HG02840 (cell line): ENCODE measurements at regions not wholly inside any gene's neighbourhood (a gene's known extent, or its start where the extent isn't known, plus 50 kb on each side); places are given as distances from the start of the nearest gene placed in this dataset.

Experiments used
- ATAC-seq: cut with Tn5 transposase; IDR thresholded peaks from one replicate; pipeline ENCODE4 v1.9.1; 2021; ENCODE audit warnings: mild to moderate bottlenecking, moderate library complexity, moderate number of reproducible peaks; ENCODE audit not compliant: unreplicated experiment, low FRiP score

DNA sequence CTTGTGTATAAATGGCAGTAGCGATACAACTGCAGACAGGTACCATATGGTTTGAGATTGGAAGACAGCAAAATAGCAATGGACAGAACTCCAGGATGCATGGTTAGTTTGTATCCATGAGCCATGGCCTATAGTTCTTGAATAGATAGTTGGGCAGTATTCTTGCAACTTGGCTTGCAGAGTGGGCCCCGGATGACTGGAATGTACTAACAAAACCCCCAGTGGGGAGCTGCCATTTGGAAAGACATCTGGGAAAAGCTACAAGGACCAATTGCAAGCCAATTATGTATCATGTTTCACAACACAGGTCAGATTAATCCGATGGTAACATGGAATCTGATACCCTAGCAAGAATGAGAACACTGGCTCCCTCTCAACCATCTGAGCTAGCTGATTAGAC, 279.6 kb downstream of the RERGL start:
- ATAC-seq, result no peak

DNA sequence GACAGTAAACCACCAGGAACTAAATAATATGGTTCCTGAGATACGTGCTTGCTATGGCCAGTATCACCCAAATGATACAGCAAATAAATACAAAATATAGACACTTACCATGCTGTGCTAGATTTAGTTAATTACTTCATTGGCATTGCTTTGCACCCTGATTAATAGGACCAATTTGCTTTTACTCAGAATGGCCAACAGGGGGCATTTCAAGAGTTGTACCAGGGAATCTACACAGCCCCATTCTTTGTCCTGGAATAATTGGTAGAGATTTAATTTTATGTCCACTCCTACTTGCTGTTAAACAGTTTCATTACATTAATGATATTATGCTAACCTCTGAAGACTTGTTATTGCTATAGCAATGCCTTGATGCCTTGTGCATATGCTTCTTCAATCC, 280.8 kb downstream of the RERGL start:
- ATAC-seq, result no peak

DNA sequence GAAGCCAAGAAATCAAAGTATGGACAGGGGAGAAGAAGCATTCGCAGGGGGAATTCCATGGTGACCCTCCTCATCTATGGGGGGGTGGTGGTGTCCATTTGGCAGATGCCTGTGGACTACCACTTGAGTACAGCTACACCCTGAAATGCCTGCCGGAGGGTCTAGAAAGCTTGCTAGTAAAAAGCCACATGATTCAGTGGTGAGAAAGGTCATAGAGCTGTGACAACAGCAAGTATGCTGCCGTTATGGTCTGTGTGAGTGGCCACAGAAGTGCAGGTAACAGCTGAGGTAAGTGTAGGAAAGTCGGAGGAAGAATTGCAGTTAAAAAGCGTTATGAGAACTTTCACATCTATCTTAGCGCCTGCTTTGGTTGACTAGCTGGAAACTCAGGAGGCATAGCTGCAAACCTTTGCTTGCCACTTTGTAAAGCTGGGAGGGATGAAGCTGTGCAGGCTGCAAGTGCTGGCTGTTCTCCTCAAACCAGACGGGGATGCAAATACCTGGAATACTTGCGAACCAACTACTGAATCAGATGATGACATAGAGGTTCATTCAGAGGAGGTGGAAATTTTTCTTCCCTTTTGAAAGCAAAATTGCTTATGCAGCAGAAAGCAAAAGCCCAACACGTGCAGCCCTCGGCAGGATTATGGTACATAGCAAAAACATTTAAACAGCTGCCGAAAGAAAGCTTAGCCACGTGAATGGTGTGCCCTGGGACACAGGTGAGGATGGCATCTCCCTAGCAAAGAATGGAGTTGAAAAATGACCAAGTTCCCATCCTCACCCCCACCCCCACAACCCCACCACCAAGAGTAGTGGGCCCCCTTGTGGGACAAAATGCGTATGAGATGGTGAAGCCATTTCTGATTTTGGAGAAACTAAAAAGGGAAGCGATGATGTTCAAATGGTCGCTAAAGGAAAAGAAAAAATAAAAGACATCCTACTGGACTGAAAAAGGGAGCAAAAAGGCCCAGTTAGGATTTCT, 287.0 kb downstream of the RERGL start:
- ATAC-seq, result no peak

DNA sequence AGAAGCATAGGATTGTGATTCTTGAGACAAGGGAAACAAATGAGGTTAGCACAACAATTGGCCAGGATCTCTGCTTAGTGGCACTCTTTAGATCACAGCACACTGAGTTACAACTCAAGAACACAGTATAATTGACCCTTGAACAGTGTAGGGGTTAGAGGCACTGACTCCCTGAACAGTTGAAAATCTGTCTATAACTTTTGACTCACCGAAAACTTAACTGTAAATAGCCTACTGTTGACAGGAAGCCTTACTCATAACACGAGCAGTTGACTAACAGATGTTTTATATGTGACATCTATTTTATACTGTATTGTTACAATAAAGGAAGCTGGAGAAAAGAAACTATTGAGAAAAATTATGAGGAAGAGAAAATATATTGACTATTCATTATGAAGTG, 296.1 kb downstream of the RERGL start:
- ATAC-seq, result no peak

DNA sequence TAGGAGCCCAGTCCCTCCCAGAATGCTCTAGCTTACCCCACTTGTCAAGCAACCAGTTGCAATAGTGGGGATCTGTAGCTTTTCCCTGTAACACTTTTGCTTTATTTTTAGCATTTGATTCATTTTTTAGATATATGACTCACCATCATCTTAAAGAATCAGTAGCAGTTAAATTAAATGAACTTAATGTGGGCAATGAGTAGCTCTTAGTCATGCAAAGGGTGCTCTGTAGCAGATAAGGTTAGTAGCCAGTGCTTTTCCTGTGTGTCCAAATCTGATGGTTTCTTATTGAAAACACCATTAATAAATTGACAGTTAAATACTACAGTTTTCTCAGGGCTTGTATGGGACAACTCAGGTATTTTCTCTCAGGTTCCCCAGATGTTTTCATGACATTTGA, 311.8 kb downstream of the RERGL start:
- ATAC-seq, result no peak

DNA sequence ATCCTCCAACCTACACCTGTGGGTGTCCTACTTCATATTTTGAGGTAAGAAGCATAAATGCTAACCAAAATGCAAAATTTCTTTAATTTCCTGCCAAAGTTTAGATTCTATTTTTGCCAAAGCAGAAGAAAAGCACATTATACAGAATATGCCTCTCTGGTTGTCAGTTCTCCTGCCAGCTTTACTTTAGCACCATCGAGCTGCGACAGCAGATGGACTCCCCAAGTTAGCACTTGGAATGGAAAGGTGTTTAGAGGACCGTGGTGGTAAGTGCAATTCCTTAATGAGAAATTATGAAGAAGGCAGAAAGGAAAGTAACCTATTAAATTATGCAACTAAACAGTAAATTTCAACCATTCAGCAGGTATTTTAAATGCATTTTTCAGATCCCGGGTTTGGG, 326.6 kb downstream of the RERGL start:
- no peak for ATAC-seq

DNA sequence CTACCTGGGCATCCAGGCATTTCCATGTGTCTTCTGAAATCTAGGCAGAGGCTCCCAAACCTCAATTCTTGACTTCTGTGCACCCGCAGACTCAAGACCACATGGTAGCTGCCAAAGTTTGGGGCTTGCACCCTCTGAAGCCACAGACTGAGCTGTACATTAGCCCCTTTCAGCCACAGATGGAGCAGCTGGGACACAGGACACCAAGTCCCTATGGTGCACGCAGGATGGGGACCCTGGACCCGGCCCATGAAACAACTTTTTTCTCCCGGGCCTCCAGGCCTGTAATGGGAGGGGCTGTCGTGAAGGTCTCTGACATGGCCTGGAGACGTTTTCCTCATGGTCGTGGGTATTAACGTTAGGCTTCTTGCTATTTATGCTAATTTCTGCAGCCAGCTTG, 330.0 kb downstream of the RERGL start:
- ATAC-seq, result no peak
